Progenitor cell of endocrine pancreas (in vitro differentiated cells): ENCODE measurements at regions not wholly inside any gene's neighbourhood (a gene's known extent, or its start where the extent isn't known, plus 50 kb on each side); places are given as distances from the start of the nearest gene placed in this dataset.

Source experiments
- DNase-seq: peaks from one replicate; pipeline ENCODE4 v3.0.0; 2021; ENCODE audit warnings: low spot score; ENCODE audit not compliant: unreplicated experiment
- H3K27ac Mint-ChIP-seq: 2 replicates; pipeline ENCODE4 v1.8.0; 2021; ENCODE audit warnings: mild to moderate bottlenecking, moderate library complexity, mixed read lengths
- H3K27me3 Mint-ChIP-seq: 2 replicates; pipeline ENCODE4 v1.8.0; 2021; ENCODE audit warnings: mixed read lengths
- H3K36me3 Mint-ChIP-seq: 2 replicates; pipeline ENCODE4 v1.8.0; 2022; ENCODE audit warnings: mixed read lengths; ENCODE audit not compliant: insufficient read depth
- H3K4me1 Mint-ChIP-seq: 2 replicates; pipeline ENCODE4 v1.8.0; 2021; ENCODE audit warnings: low read depth, mixed read lengths
- H3K4me3 Mint-ChIP-seq: 2 replicates; pipeline ENCODE4 v1.8.0; 2021; ENCODE audit warnings: low read depth, mild to moderate bottlenecking, moderate library complexity, mixed read lengths
- H3K9me3 Mint-ChIP-seq: 2 replicates; pipeline ENCODE4 v1.8.0; 2021; ENCODE audit warnings: low read depth, mixed read lengths
- CTCF ChIP-seq: fragments of 200-600 bp; sonication (generic); IDR thresholded peaks from one replicate; pipeline ENCODE4 v1.5.0; 2021; ENCODE audit warnings: antibody characterized with exemption, mild to moderate bottlenecking; ENCODE audit not compliant: unreplicated experiment

GRCh38 chr2:176854062-176854461 is 358.5 kb upstream of the HNRNPA3 start:
- Mint-ChIP-seq H3K9me3 (no peaks in the 10 kb centered on the region), H3K4me1 (peaks cover 7% of the 10 kb centered on the region)
- DNase-seq, result no peak

GRCh38 chr2:176854878-176855277 is 357.7 kb upstream of the HNRNPA3 start:
- Mint-ChIP-seq H3K4me1 (peaks cover 7% of the 10 kb centered on the region), H3K4me3 (no peak overlapping the region), H3K9me3 (no peaks in the 10 kb centered on the region), H3K27ac (no peak overlapping the region), H3K27me3 (peaks cover 5% of the 10 kb centered on the region), H3K36me3 (no peaks in the 10 kb centered on the region)
- no peak for TF ChIP-seq CTCF
- DNase-seq, result no peak

More at GRCh38 chr2:176854062-176854461, 358.5 kb upstream of the HNRNPA3 start:
- Mint-ChIP-seq H3K4me3 (no peak overlapping the region), H3K27me3 (peaks cover 5% of the 10 kb centered on the region), H3K36me3 (no peaks in the 10 kb centered on the region), H3K27ac (no peak overlapping the region)
- TF ChIP-seq CTCF, result no peak

- peaks cover 5% of the 10 kb centered on the region for H3K27me3 Mint-ChIP-seq
- H3K4me1 Mint-ChIP-seq, result peaks cover 7% of the 10 kb centered on the region
- no peaks in the 10 kb centered on the region for H3K36me3 Mint-ChIP-seq
- H3K9me3 Mint-ChIP-seq, result no peaks in the 10 kb centered on the region
- H3K4me3 Mint-ChIP-seq, result no peak overlapping the region
- no peak for DNase-seq
- H3K27ac Mint-ChIP-seq, result no peak overlapping the region
- TF ChIP-seq CTCF, result no peak
These were observed 355.9 kb upstream of the HNRNPA3 start for GRCh38 chr2:176856683-176857082.

- TF ChIP-seq CTCF, result no peak
- Mint-ChIP-seq H3K9me3 (peaks cover 6% of the 10 kb centered on the region), H3K4me3 (no peak overlapping the region), H3K36me3 (no peaks in the 10 kb centered on the region), H3K27me3 (peaks cover 11% of the 10 kb centered on the region), H3K4me1 (no peaks in the 10 kb centered on the region), H3K27ac (no peak overlapping the region)
- no peak for DNase-seq
These were observed 347.3 kb upstream of the HNRNPA3 start for GRCh38 chr2:176865336-176865735.

GRCh38 chr2:176872406-176872805 is 340.2 kb upstream of the HNRNPA3 start:
- peaks cover 30% of the 10 kb centered on the region for H3K9me3 Mint-ChIP-seq
- no peaks in the 10 kb centered on the region for H3K4me1 Mint-ChIP-seq
- H3K27me3 Mint-ChIP-seq, result no peaks in the 10 kb centered on the region
- no peak for TF ChIP-seq CTCF
- H3K27ac Mint-ChIP-seq, result no peak overlapping the region
- H3K4me3 Mint-ChIP-seq, result no peak overlapping the region
- H3K36me3 Mint-ChIP-seq, result no peaks in the 10 kb centered on the region
- DNase-seq, result no peak
